Right atrium auricular region (tissue), 2 donors: ENCODE measurements at regions not wholly inside any gene's neighbourhood (a gene's known extent, or its start where the extent isn't known, plus 50 kb on each side); places are given as distances from the start of the nearest gene placed in this dataset.
"Not testable (repeated sequence)": the region's sequence is repeated elsewhere in the genome, so short reads cannot be mapped to it uniquely, and the experiment has no call there.

ENCODE experiments used
- DNase-seq: peaks from one replicate; pipeline ENCODE4 v3.0.0-alpha.2; 2019; ENCODE audit warnings: low spot score
- H3K27ac ChIP-seq, 2 donors: fragments of 200-600 bp; sonication (generic); 1 replicate in 1 of 2; 2 replicates in 1 of 2; pipeline ENCODE4 v1.5.1; 2016 to 2019
- H3K27me3 ChIP-seq, 2 donors: fragments of 200-600 bp; sonication (generic); one replicate each; pipeline versions ENCODE4 v1.5.1 to v1.6.0; 2017 to 2019
- H3K36me3 ChIP-seq: fragments of 200-600 bp; sonication (generic); one replicate; pipeline ENCODE4 v1.5.1; 2016
- H3K4me1 ChIP-seq, 2 donors: fragments of 200-600 bp; sonication (generic); one replicate each; pipeline versions ENCODE4 v1.5.1 to v1.6.0; 2017 to 2019
- H3K4me3 ChIP-seq, 2 donors: fragments of 200-600 bp; sonication (generic); 1 replicate in 1 of 2; 2 replicates in 1 of 2; pipeline ENCODE4 v1.5.1; 2017 to 2019; ENCODE audit warnings: mild to moderate bottlenecking in 1 of 2, moderate library complexity in 1 of 2
- H3K9me3 ChIP-seq, 2 donors: fragments of 200-600 bp; sonication (generic); one replicate each; pipeline ENCODE4 v1.5.1; 2019
- TF ChIP-seq, protein P1 (sequence below), 2 donors: fragments of 200-600 bp; sonication (generic); IDR thresholded peaks; one replicate each; pipeline ENCODE4 v1.5.1; 2019; ENCODE audit warnings: antibody characterized with exemption in 2 of 2

GRCh38 chr4:126182336-126182735, 867.6 kb downstream of the FAT4 start:
- H3K9me3 ChIP-seq = no peaks in the 10 kb centered on the region
- no peaks in the 10 kb centered on the region for H3K4me1 ChIP-seq
- no peaks in the 10 kb centered on the region for H3K36me3 ChIP-seq
- TF ChIP-seq, protein P1, sequence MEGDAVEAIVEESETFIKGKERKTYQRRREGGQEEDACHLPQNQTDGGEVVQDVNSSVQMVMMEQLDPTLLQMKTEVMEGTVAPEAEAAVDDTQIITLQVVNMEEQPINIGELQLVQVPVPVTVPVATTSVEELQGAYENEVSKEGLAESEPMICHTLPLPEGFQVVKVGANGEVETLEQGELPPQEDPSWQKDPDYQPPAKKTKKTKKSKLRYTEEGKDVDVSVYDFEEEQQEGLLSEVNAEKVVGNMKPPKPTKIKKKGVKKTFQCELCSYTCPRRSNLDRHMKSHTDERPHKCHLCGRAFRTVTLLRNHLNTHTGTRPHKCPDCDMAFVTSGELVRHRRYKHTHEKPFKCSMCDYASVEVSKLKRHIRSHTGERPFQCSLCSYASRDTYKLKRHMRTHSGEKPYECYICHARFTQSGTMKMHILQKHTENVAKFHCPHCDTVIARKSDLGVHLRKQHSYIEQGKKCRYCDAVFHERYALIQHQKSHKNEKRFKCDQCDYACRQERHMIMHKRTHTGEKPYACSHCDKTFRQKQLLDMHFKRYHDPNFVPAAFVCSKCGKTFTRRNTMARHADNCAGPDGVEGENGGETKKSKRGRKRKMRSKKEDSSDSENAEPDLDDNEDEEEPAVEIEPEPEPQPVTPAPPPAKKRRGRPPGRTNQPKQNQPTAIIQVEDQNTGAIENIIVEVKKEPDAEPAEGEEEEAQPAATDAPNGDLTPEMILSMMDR (IDR thresholded peaks at IDR 0.05) = no peak
- no peak overlapping the region for H3K4me3 ChIP-seq
- no peak for DNase-seq
- H3K27me3 ChIP-seq = no peaks in the 10 kb centered on the region
- no peak overlapping the region for H3K27ac ChIP-seq

DNA sequence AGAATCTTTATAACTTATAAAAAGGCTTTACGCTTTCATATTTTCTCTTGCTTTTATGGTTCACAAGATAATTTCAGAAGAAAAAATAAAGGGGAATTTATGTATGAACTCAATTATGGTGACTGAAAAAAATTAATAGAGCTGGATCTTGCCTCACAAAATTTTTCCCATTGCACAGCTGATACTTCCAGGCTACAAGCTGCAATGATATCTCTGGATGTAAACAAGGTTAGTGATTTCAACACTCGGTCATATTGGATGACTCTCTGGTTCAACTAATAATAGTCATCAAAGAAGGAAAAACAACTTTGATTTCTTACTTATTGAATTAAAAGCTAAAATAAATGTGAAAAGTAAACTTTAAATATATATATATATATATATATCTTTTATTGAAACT, 868.0 kb downstream of the FAT4 start:
- TF ChIP-seq, protein P1 (IDR thresholded peaks at IDR 0.05) = no peak
- Histone ChIP-seq H3K4me3 (no peak overlapping the region), H3K27ac (no peak overlapping the region)

DNA sequence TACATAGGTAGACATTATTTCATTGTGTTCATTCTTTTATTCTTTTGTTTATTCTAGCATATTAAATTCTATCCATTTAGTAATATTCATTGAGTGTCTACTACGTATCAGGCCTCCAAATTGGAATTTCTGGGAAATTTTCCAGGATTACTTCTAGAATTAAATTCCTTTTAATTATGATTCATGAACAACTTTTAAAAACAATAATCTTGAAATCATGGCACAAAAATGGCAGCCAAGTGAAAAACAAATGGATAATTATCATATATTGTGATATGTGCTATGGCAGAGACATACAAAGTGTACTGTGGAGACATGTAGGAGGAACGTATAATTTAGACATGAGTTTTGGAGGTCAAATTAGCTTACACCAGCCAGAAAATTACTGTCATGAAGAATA, 868.5 kb downstream of the FAT4 start:
- no peaks in the 10 kb centered on the region for H3K4me1 ChIP-seq
- H3K9me3 ChIP-seq = no peaks in the 10 kb centered on the region
- no peak overlapping the region for H3K27ac ChIP-seq
- H3K27me3 ChIP-seq = no peaks in the 10 kb centered on the region
- TF ChIP-seq, protein P1 (IDR thresholded peaks at IDR 0.05) = no peak
- no peak overlapping the region for H3K4me3 ChIP-seq
- H3K36me3 ChIP-seq = no peaks in the 10 kb centered on the region
- DNase-seq = no peak

More for the DNA sequence above, 868.0 kb downstream of the FAT4 start:
- Histone ChIP-seq H3K4me1 (no peaks in the 10 kb centered on the region), H3K9me3 (no peaks in the 10 kb centered on the region), H3K27me3 (no peaks in the 10 kb centered on the region), H3K36me3 (no peaks in the 10 kb centered on the region)
- no peak for DNase-seq

DNA sequence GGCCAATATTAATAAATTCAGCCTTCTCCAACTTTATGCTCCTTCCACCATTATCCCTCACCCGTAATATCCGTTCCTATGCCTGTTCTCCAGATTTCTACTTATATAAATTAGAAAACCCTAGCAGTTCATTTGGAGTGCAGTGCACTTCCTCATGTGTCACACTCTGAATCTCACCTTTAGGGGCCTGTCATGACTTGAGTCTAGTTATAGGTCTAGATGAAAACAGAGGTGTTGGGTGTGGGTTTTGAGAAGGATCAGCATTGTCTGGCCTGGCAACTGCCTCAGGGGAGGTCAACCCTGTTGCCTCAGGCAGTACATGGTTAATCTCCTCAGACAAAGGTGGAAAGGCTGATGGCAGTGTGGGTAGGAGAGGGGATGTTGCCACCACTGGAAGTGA, 876.8 kb downstream of the FAT4 start:
- no peak for DNase-seq
- TF ChIP-seq, protein P1 (IDR thresholded peaks at IDR 0.05) = no peak
- no peak overlapping the region for H3K4me3 ChIP-seq
- no peaks in the 10 kb centered on the region for H3K9me3 ChIP-seq
- H3K4me1 ChIP-seq = no peaks in the 10 kb centered on the region
- no peak overlapping the region for H3K27ac ChIP-seq
- no peaks in the 10 kb centered on the region for H3K36me3 ChIP-seq
- no peaks in the 10 kb centered on the region for H3K27me3 ChIP-seq

DNA sequence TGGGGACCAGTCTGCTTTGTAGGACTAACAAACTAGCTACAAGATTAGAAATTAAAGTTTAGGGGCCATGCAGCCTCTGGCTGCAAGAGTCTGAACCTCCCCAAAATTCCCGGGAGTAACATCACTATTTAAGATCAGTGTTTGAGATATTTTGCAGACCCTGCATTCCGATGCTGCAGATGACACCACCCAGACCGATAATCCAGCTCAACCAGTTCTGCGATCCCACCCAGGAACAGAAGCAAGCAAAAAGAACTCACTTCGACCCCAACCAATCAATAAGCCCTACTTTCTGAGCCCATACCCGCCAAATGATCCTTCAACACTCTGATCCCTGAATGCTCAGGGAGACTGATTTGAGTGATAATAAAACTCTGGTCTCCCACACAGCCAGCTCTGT, 877.8 kb downstream of the FAT4 start:
- Histone ChIP-seq H3K27ac (no peak overlapping the region), H3K4me1 (no peaks in the 10 kb centered on the region), H3K9me3 (no peaks in the 10 kb centered on the region), H3K27me3 (no peaks in the 10 kb centered on the region), H3K4me3 (no peak overlapping the region), H3K36me3 (no peaks in the 10 kb centered on the region)
- DNase-seq = no peak
- TF ChIP-seq, protein P1 (IDR thresholded peaks at IDR 0.05) = no peak

DNA sequence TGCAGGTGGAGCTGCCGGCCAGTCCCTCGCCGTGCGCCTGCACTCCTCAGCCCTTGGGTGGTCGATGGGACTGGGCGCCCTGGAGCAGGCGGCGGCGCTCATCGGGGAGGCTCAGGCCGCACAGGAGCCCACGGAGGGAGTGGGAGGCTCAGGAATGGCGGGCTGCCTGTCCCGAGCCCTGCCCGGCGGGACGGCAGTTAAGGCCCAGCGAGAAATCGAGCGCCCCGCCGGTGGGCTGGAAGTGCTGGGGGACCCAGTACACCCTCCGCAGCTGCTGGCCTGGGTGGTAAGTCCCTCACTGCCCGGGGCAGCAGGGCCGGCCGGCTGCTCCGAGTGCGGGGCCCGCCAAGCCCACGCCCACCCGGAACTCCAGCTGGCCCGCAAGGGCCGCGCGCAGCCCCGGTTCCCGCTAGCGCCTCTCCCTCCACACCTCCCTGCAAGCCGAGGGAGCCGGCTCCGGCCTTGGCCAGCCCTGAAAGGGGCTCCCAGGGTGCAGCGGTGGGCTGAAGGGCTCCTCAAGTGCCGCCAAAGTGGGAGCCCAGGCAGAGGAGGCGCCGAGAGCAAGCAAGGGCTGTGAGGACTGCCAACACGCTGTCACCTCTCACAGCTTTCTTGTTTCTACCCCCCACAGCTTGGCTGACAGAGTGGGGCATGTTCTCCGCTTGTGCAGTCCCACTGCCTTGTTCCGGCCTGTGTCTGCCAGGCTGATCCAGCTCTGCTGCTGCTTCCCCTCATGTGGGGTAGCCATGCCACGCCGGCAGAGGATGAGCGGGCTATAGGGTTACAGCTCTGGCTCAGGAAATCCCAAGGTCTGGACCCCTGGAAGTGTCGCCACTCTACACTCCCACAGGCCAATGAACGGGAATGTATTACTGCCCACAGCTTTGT, 886.7 kb downstream of the FAT4 start:
- H3K4me1 ChIP-seq, H3K27ac ChIP-seq, H3K9me3 ChIP-seq, H3K36me3 ChIP-seq, H3K4me3 ChIP-seq, DNase-seq, H3K27me3 ChIP-seq: not testable (repeated sequence)
